GM18519 (cell line): ENCODE measurements at regions not wholly inside any gene's neighbourhood (a gene's known extent, or its start where the extent isn't known, plus 50 kb on each side); places are given as distances from the start of the nearest gene placed in this dataset.
"Not testable (repeated sequence)": the region's sequence is repeated elsewhere in the genome, so short reads cannot be mapped to it uniquely, and the experiment has no call there.

Experiments
- ATAC-seq: cut with Tn5 transposase; IDR thresholded peaks from one replicate; pipeline ENCODE4 v1.9.1; 2021; ENCODE audit warnings: mild to moderate bottlenecking, moderate library complexity; ENCODE audit not compliant: unreplicated experiment, low FRiP score

DNA sequence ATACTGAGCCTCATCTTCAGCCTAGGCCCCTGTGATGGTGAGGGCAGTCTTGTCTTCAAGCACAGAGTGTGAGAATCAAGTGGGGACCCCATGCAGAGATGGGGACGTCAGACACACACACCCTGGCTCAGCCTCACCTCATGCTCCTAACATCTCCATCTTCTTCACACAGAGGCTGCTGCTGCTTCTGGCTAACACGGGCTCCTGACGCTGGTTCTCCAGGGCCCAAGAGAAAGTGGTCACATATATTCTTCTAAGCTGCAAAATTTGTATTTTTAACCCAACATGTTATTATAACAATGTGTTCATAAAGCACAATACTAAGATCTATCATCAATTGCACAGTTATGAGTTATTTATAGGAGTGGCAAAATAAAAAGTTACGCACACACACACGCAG lies 101.2 kb downstream of the VPREB1 start:
- ATAC-seq, result no peak

- ATAC-seq, result no peak
Measured at GRCh38 chr22:22346401-22347107, 102.0 kb downstream of the VPREB1 start.

DNA sequence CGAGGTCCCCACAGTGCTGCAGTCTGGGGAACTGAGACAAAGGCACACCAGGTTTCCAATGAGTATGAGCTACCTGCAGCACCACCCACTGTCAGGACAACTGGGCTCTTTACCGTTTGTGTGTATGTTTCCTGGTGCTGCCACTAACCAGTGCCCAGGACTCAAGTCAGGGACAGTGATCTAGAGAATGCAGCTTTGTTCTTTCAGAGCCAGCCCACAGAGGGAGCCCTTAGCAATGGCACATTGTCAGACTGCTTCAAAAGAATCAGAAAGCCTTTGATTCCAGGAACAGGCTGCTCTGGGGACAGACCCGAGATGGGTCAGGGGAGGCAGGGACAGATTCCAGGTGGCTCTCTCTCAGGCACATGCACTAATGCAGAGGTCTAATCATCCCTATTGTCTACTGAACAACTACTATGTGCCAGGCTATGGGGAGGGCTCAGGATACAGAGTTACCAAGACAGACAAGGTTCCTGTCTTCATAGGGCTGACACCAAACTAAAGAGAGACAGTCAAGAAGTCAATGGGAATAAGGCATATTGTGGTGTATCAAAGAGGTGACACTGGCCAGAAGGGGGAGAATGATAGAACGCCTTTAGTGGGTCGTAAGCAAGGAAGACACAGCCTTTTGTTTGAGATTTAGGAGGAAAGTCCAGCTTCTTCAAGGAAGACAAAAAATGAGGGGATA lies 103.7 kb downstream of the VPREB1 start:
- ATAC-seq, result no peak

DNA sequence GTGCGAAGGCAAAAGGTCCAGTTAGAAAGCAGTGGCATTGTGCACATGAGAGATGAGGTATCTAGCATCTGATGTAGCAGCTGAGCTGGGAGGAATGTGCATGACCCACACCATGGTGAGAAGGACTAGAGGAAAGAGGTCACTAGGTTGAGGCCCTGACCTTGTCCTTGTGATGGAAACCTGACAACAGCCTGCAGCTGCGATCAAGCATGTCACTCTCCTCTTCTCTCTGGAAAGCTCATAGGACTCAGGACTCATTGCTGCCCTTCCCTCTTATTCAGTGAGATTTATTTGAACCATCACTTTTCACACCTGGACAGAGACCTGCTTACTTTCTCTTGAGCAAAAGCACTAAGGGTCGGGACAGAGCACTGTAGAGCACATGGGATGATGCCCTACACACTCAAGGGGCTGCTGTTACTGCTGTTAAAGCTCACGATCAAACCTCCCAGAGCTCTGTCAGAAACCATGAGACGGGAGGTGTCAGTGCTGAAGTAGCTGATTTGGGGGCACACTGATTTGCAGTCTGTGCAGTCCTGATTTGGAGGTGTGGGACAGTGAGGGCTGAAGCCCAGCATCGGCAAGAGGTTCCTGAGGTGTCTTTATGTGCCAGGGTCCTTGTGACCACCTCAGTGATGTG lies 104.3 kb downstream of the VPREB1 start:
- no peak for ATAC-seq

DNA sequence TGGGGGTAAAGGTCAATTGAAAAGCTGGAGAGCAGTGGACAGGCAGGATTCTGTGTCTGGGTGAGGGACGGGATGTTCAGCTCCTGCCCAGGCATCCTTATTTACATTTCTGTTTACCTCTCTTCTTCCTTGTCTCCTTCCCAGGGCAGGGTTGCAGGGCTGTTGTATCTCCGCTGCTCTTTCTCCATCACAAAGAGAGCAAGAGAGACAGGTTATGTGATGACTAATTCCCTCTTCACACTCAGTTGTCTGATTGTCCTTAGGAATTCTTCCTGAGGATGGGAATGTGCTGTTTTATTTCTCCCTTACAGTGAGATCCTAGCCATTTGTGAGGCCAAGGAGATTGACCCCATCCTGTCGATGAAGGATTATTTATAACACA lies 104.9 kb downstream of the VPREB1 start:
- ATAC-seq, result no peak

- ATAC-seq, result no peak
Measured at GRCh38 chr22:22351366-22351765, 106.8 kb downstream of the VPREB1 start.

DNA sequence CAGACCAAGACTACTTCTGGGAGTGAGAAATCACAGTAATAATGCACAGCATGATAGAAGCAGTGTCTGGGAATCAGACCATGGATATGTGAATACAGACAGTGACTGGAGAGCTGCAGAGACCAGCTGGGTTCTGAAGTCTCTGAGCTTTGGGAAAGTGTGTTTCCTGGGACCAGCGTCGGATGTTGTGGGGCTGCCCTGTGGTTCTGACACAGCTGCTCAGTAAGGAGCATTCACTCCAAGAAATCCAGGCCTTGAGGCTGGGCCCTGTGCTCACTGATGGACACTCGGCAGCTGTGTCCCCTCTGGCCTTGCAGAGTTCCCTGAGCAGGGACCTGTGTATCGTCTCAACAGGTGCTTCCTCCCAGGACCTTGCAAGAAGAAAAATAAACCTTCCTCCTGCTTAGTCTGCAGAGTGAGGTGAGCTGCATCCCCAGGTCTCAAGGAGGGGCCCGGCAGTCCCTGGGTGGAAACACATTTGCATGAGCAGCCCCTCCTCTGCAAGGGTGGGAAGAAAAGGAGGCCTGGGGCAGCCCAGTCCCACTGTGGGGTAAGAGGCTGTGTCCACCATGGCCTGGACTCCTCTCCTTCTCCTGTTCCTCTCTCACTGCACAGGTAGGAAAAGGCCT lies 107.9 kb downstream of the VPREB1 start:
- no peak for ATAC-seq

DNA sequence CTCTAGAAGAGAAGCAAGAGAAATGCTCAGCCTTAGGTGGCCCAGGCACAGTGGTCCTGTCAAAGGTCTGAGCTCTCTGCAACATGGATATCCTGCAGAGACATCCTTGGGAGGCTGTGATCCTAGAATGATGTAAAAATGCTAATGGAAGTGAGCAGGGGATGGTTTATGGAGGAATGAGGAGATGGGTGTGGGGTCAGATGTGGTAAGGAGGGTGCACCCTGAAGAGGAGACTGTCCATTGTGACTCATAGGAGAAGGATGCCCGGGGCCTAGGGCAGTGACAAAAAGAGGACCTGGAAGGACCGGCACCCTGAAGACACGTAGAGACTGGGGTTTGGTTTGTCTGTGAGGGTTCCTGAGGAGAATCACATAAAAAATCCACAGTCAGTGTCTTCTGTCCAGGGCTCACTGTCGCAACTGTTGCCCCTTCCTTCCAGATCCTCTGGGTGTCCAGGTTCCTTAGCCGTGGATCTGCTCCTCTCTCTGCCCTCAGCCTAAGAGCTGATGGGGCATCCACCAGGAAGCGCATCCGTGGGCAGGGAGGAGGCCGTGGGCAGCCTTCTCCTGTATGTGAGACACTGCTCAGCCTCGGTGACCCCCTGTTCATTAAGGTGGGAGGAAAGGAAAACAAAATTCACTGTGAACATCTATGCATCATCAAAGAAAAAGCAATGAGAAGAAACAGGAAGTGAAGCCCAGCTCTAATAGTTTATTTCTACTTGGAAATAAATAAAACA lies 110.7 kb downstream of the VPREB1 start:
- ATAC-seq, result no peak

GRCh38 chr22:22357024-22357883 lies 112.7 kb downstream of the VPREB1 start:
- ATAC-seq, result no peak

GRCh38 chr22:22358152-22358551 lies 113.6 kb downstream of the VPREB1 start:
- ATAC-seq, result no peak

GRCh38 chr22:22358686-22359085 lies 114.1 kb downstream of the VPREB1 start:
- ATAC-seq, result no peak

- no peak for ATAC-seq
Measured at GRCh38 chr22:22359465-22359864, 114.9 kb downstream of the VPREB1 start.

GRCh38 chr22:22360014-22360413 lies 115.4 kb downstream of the VPREB1 start:
- no peak for ATAC-seq

GRCh38 chr22:22362311-22362710 lies 117.7 kb downstream of the VPREB1 start:
- ATAC-seq, result no peak

GRCh38 chr22:22362936-22363335 lies 118.3 kb downstream of the VPREB1 start:
- no peak for ATAC-seq

- ATAC-seq, result no peak
Measured at GRCh38 chr22:22364207-22364606, 119.6 kb downstream of the VPREB1 start.

DNA sequence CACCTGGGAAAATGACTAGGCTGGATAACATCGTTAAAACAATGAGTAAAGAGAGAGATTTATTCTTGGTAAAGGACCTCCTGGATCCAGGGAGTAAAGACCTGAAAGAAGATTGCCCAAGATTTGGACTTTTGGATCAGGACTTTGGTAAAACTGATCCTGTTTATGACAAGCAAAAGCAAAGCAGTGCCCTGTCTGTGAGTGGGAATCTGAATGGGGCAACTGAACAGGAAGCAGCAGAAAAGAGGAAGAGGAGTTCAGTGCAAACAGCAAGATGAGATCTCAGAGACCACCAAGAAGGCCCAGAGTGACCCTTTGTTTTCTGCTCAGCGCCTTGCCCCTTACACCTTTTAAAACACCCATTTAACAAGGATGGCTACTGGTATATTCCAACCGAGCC lies 122.0 kb downstream of the VPREB1 start:
- ATAC-seq, result no peak

GRCh38 chr22:22368516-22368915 lies 123.9 kb downstream of the VPREB1 start:
- no peak for ATAC-seq

GRCh38 chr22:22369219-22369963 lies 124.8 kb downstream of the VPREB1 start:
- ATAC-seq, result not testable (repeated sequence)
